ENCODE measurements at regions not wholly inside any gene's neighbourhood (a gene's known extent, or its start where the extent isn't known, plus 50 kb on each side); places are given as distances from the start of the nearest gene placed in this dataset.

DNA sequence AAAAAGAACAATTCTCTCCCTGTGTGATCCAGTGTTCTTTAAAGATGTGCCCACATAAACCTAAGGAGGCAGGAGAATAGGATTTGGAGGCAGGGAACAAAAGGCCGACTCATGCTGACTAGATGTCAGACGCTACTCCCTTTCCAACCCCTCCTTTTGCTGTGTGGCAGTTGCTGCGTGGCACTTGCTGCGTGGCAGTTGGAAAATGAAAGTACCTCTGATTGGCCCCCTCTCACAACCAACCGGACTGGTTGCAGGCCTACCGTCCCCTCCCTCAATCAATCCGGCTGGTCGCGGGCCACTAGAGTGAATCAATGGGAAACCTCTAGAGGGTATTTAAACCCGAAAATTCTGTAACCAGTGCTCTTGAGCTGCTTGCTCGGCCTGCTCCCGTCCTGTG, 551.0 kb downstream of the KIF4B start:
- TF ChIP-seq NRF1 (IDR thresholded peaks at IDR 0.05; ENCODE audit: low read depth, low read length) (no peak), JUN (IDR thresholded peaks at IDR 0.05; ENCODE audit: low read depth, low read length) (no peak), CREB1 (IDR thresholded peaks at IDR 0.05) (no peak), POLR2A (IDR thresholded peaks at IDR 0.05; ENCODE audit: control extremely low read depth in 1 of 2, low read depth in 2 of 2, low read length in 2 of 2) (no peak), POLR2AphosphoS5 (IDR thresholded peaks at IDR 0.05; ENCODE audit: low read depth, low read length) (no peak), TAF1 (IDR thresholded peaks at IDR 0.05; ENCODE audit: low read depth, low read length) (no peak), EZH2 (IDR thresholded peaks at IDR 0.05; ENCODE audit: low read depth, low read length, severe bottlenecking) (no peak)
- TF ChIP-seq, protein P1, sequence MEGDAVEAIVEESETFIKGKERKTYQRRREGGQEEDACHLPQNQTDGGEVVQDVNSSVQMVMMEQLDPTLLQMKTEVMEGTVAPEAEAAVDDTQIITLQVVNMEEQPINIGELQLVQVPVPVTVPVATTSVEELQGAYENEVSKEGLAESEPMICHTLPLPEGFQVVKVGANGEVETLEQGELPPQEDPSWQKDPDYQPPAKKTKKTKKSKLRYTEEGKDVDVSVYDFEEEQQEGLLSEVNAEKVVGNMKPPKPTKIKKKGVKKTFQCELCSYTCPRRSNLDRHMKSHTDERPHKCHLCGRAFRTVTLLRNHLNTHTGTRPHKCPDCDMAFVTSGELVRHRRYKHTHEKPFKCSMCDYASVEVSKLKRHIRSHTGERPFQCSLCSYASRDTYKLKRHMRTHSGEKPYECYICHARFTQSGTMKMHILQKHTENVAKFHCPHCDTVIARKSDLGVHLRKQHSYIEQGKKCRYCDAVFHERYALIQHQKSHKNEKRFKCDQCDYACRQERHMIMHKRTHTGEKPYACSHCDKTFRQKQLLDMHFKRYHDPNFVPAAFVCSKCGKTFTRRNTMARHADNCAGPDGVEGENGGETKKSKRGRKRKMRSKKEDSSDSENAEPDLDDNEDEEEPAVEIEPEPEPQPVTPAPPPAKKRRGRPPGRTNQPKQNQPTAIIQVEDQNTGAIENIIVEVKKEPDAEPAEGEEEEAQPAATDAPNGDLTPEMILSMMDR (IDR thresholded peaks at IDR 0.05; ENCODE audit: control extremely low read depth in 1 of 3, insufficient read depth in 1 of 3, low read depth in 1 of 3, low read length in 3 of 3) = no peak
- TF ChIP-seq, protein P2, sequence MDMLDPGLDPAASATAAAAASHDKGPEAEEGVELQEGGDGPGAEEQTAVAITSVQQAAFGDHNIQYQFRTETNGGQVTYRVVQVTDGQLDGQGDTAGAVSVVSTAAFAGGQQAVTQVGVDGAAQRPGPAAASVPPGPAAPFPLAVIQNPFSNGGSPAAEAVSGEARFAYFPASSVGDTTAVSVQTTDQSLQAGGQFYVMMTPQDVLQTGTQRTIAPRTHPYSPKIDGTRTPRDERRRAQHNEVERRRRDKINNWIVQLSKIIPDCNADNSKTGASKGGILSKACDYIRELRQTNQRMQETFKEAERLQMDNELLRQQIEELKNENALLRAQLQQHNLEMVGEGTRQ (IDR thresholded peaks at IDR 0.05; ENCODE audit: low read length) = no peak
- TF ChIP-seq, protein P3, sequence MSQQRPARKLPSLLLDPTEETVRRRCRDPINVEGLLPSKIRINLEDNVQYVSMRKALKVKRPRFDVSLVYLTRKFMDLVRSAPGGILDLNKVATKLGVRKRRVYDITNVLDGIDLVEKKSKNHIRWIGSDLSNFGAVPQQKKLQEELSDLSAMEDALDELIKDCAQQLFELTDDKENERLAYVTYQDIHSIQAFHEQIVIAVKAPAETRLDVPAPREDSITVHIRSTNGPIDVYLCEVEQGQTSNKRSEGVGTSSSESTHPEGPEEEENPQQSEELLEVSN (IDR thresholded peaks at IDR 0.05) = no peak

Data from H1 (cell line).